NCI-H1417 (cell line): ENCODE measurements at regions not wholly inside any gene's neighbourhood (a gene's known extent, or its start where the extent isn't known, plus 50 kb on each side); places are given as distances from the start of the nearest gene placed in this dataset.

Source experiments
- DNase-seq, 3 experiments: peaks; one replicate each; lab custom pipeline; 2025; lab: John Stamatoyannopoulos, UW

GRCh38 chr11:27858866-27859265 is 158.6 kb upstream of the BDNF start:
- no peak for DNase-seq

- DNase-seq = peak in 2 of 3 experiments; percentile 29 to 77
Measured at GRCh38 chr11:27857588-27857987, 157.3 kb upstream of the BDNF start.

- no peak for DNase-seq
Measured at GRCh38 chr11:27857014-27857413, 156.8 kb upstream of the BDNF start.

GRCh38 chr11:27848423-27848822 is 148.2 kb upstream of the BDNF start:
- no peak for DNase-seq

- no peak for DNase-seq
Measured at GRCh38 chr11:27847496-27847895, 147.2 kb upstream of the BDNF start.

- no peak for DNase-seq
Measured at GRCh38 chr11:27842290-27842689, 142.0 kb upstream of the BDNF start.

GRCh38 chr11:27841023-27841422 is 140.8 kb upstream of the BDNF start:
- DNase-seq = no peak

GRCh38 chr11:27839226-27839913 is 139.1 kb upstream of the BDNF start:
- peak in 2 of 3 experiments; percentile 7 to 11 for DNase-seq

- DNase-seq = no peak
Measured at GRCh38 chr11:27838674-27839073, 138.4 kb upstream of the BDNF start.

GRCh38 chr11:27837895-27838563 is 137.8 kb upstream of the BDNF start:
- DNase-seq = no peak

- no peak for DNase-seq
Measured at GRCh38 chr11:27830206-27830605, 130.0 kb upstream of the BDNF start.

- DNase-seq = no peak
Measured at GRCh38 chr11:27820249-27820648, 120.0 kb upstream of the BDNF start.

GRCh38 chr11:27816197-27816596 is 115.9 kb upstream of the BDNF start:
- no peak for DNase-seq

- DNase-seq = no peak
Measured at GRCh38 chr11:27812341-27812740, 112.1 kb upstream of the BDNF start.

- no peak for DNase-seq
Measured at GRCh38 chr11:27807596-27807995, 107.3 kb upstream of the BDNF start.

GRCh38 chr11:27806122-27806521 is 105.9 kb upstream of the BDNF start:
- DNase-seq = no peak

GRCh38 chr11:27795955-27796861 is 96.0 kb upstream of the BDNF start:
- peak; percentile 92 to 100 (median 93) for DNase-seq

GRCh38 chr11:27786864-27787263 is 86.6 kb upstream of the BDNF start:
- DNase-seq = no peak

- no peak for DNase-seq
Measured at GRCh38 chr11:27786331-27786730, 86.1 kb upstream of the BDNF start.

GRCh38 chr11:27783701-27784355 is 83.6 kb upstream of the BDNF start:
- no peak for DNase-seq

GRCh38 chr11:27777033-27777432 is 76.8 kb upstream of the BDNF start:
- no peak for DNase-seq

GRCh38 chr11:27773884-27774283 is 73.6 kb upstream of the BDNF start:
- no peak for DNase-seq
